Pancreas (tissue), 10 donors: ENCODE measurements at regions not wholly inside any gene's neighbourhood (a gene's known extent, or its start where the extent isn't known, plus 50 kb on each side); places are given as distances from the start of the nearest gene placed in this dataset.

Experiments
- ATAC-seq, 4 donors: fragments of 200-7000 bp; cut with Tn5 transposase; one replicate each; pipeline versions ENCODE4 v1.8.0 to v1.9.1; 2020; ENCODE audit warnings: mild to moderate bottlenecking in 4 of 4, moderate library complexity in 4 of 4
- DNase-seq, 6 donors: peaks; one replicate each; pipeline ENCODE4 v3.0.0-alpha.2; 2020
- FAIRE-seq: peaks from 2 replicates; lab custom pipeline; 2012; peaks lifted over from hg19 to GRCh38; lab: Jason Lieb, UNC
- H3K27ac ChIP-seq, 4 donors: fragments of 200-600 bp; sonication (generic); 1 replicate in 3 of 4; 2 replicates in 1 of 4; pipeline versions ENCODE4 v1.5.0 to v1.8.0; 2020
- H3K27me3 ChIP-seq, 4 donors: fragments of 200-600 bp; one replicate each; pipeline ENCODE4 v1.8.0; 2021
- H3K36me3 ChIP-seq, 3 donors: fragments of 200-600 bp; sonication (generic) in 1 of 3; one replicate each; pipeline versions ENCODE4 v1.5.0 to v1.8.0; 2020 to 2021
- H3K4me1 ChIP-seq, 3 donors: fragments of 200-600 bp; one replicate each; pipeline ENCODE4 v1.8.0; 2021
- H3K4me3 ChIP-seq, 4 donors: fragments of 200-600 bp; sonication (generic) in 2 of 4; one replicate each; pipeline versions ENCODE4 v1.5.0 to v1.8.0; 2020 to 2021
- H3K9me3 ChIP-seq, 4 donors: fragments of 200-600 bp; one replicate each; pipeline ENCODE4 v1.8.0; 2021
- CTCF ChIP-seq, 4 donors: fragments of 200-600 bp; sonication (generic) in 3 of 4; IDR thresholded peaks; one replicate each; pipeline versions ENCODE4 v1.5.0 to v1.8.0; 2021; ENCODE audit warnings: antibody characterized with exemption in 4 of 4
- WGBS, 2 donors: extraction: QIAGEN DNeasy Blood & Tissue Kit; methylation state at CpG; one replicate each; pipeline ENCODE4 v1.1.7; 2013; 5-methylcytosine and 5-hydroxymethylcytosine counted together
- intact Hi-C, 3 donors: fragments of 100-400 bp; cut with DNase I; formaldehyde crosslinking; loops; one replicate each; pipeline versions ENCODE4 v1.11.1 to v1.14.2; 2022
- donor health status: healthy with polysubstance abuse.
- donor health status: DM: no; HTN: no; CAD: no; lungs with moderate emphysema.
- donor health status: DM: no; HTN: no; CAD: no.
- donor health status: control.
- donor health status: control.
- donor health status: Bipolar disorder and iron deficiency.
- donor health status: DM: yes; HTN: yes; CAD: no.
- donor health status: DM: no; HTN: no; CAD: no.
- donor health status: DM: no; HTN: no; CAD: no.
- donor health status: DM: yes; HTN: yes; CAD: no.

GRCh38 chr4:100118181-100118580 is 72.1 kb downstream of the DDIT4L start:
- DNase-seq (no peak), ATAC-seq (no peak), FAIRE-seq (no peak)
- 51 to 58% methylated on average over 2 of the region's 2 CpGs for WGBS, 2 donors
- no peak overlapping the region for H3K27ac ChIP-seq
- intact Hi-C loops, result no loop called here
- no peak overlapping the region for H3K4me3 ChIP-seq
- no peaks in the 10 kb centered on the region for H3K4me1 ChIP-seq
- H3K27me3 ChIP-seq, result no peaks in the 10 kb centered on the region
- no peak for TF ChIP-seq CTCF (IDR thresholded peaks at IDR 0.05)
- no peaks in the 10 kb centered on the region for H3K9me3 ChIP-seq
- H3K36me3 ChIP-seq, result no peaks in the 10 kb centered on the region

GRCh38 chr4:100117750-100118149 is 72.5 kb downstream of the DDIT4L start:
- Histone ChIP-seq H3K36me3 (no peaks in the 10 kb centered on the region), H3K4me3 (no peak overlapping the region), H3K27me3 (no peaks in the 10 kb centered on the region), H3K9me3 (no peaks in the 10 kb centered on the region), H3K4me1 (no peaks in the 10 kb centered on the region), H3K27ac (no peak overlapping the region)
- TF ChIP-seq CTCF (IDR thresholded peaks at IDR 0.05), result no peak
- DNase-seq, result no peak
- ATAC-seq, result no peak
- WGBS, 2 donors, result 73 to 83% methylated on average over 3 of the region's 3 CpGs
- intact Hi-C loops, result no loop called here
- no peak for FAIRE-seq

- no peak for TF ChIP-seq CTCF (IDR thresholded peaks at IDR 0.05)
- WGBS, 2 donors, result 70 to 74% methylated on average over 4 of the region's 4 CpGs
- H3K27me3 ChIP-seq, result no peaks in the 10 kb centered on the region
- no peak for DNase-seq
- no peak overlapping the region for H3K27ac ChIP-seq
- no peak for ATAC-seq
- H3K36me3 ChIP-seq, result no peaks in the 10 kb centered on the region
- H3K4me3 ChIP-seq, result no peak overlapping the region
- H3K9me3 ChIP-seq, result no peaks in the 10 kb centered on the region
- intact Hi-C loops, result no loop called here
- no peaks in the 10 kb centered on the region for H3K4me1 ChIP-seq
- no peak for FAIRE-seq
Observed at GRCh38 chr4:100114909-100115308, 75.4 kb downstream of the DDIT4L start.

GRCh38 chr4:100113732-100114131 is 76.5 kb downstream of the DDIT4L start:
- no peak overlapping the region for H3K27ac ChIP-seq
- WGBS, 2 donors, result 62 to 67% methylated on average over 2 of the region's 2 CpGs
- intact Hi-C loops, result no loop called here

GRCh38 chr4:100113096-100113495 is 77.2 kb downstream of the DDIT4L start:
- intact Hi-C loops, result no loop called here
- no peak for FAIRE-seq
- ATAC-seq, result no peak
- no peaks in the 10 kb centered on the region for H3K36me3 ChIP-seq
- no peak for TF ChIP-seq CTCF (IDR thresholded peaks at IDR 0.05)
- H3K27me3 ChIP-seq, result no peaks in the 10 kb centered on the region
- DNase-seq, result no peak
- no peak overlapping the region for H3K4me3 ChIP-seq
- H3K9me3 ChIP-seq, result no peaks in the 10 kb centered on the region
- no peak overlapping the region for H3K27ac ChIP-seq
- WGBS, 2 donors, result 51 to 61% methylated on average over 1 of the region's 1 CpG
- H3K4me1 ChIP-seq, result no peaks in the 10 kb centered on the region

More at GRCh38 chr4:100113732-100114131, 76.5 kb downstream of the DDIT4L start:
- H3K27me3 ChIP-seq, result no peaks in the 10 kb centered on the region
- no peaks in the 10 kb centered on the region for H3K36me3 ChIP-seq
- no peaks in the 10 kb centered on the region for H3K4me1 ChIP-seq
- no peaks in the 10 kb centered on the region for H3K9me3 ChIP-seq
- DNase-seq (no peak), ATAC-seq (no peak), FAIRE-seq (no peak)
- TF ChIP-seq CTCF (IDR thresholded peaks at IDR 0.05), result no peak
- no peak overlapping the region for H3K4me3 ChIP-seq
